ENCODE measurements at regions not wholly inside any gene's neighbourhood (a gene's known extent, or its start where the extent isn't known, plus 50 kb on each side); places are given as distances from the start of the nearest gene placed in this dataset.

DNA sequence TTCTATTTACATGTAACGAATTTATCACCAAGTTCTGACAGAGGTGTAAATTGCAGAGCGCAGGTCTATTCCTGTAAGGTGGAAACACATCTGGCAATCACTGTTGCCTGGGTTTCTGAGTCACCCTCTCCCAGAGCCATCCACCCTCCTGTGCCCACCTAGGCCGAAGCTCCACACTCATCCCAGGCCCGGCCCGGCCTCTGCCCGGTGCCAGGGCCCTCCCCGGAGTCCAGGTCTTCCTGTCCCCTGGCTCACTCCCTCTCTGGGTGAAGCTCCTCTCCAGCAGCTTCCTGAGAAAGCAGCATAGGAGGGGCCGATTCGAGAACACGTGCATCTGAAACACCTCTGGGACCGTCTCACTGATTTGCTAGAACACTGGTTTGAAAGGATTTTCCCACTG lies 308.2 kb downstream of the SHANK2 start:
- no peak overlapping the region for H3K4me3 ChIP-seq (ENCODE audit: low read depth, low read length)

DNA sequence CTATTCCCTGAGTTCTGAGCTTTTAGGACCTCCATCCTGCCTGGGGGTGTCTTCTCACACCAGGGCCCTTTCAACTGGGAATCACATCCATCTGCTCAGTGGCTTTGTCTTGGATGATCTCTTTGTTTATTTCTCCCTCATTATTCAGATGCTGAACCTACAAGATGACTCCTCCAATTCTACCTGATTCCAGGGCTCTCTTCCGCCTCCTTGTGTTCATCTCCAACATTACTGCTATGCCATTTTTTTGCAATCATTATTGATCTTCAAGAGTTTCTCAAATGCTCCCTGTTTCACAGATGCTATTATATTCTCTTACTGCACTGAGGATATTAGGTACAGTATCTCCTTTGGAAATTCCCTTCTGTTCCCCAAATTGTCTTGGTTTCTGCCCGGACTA lies 307.7 kb downstream of the SHANK2 start:
- H3K4me3 ChIP-seq (ENCODE audit: low read depth, low read length) = no peak overlapping the region

DNA sequence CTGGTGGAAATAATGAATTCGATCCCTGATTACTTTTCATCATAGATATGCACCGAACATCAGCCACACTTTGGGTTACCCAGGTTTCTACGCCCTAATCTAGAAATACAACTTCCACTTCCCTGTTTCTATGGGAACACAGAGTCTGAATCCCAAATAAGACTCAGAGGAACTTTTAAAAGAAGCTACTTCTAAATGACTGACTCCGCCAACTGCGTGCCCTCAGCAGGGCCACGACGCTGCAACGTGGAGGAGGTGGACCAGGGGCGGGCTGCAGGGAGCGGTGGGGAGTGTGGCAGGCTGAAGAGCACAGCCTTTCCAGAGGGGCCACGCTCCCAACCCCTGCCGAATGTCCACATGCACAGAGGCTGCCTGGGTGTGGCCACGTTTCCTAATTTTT lies 304.0 kb downstream of the SHANK2 start:
- H3K4me3 ChIP-seq (ENCODE audit: low read depth, low read length) = no peak overlapping the region

DNA sequence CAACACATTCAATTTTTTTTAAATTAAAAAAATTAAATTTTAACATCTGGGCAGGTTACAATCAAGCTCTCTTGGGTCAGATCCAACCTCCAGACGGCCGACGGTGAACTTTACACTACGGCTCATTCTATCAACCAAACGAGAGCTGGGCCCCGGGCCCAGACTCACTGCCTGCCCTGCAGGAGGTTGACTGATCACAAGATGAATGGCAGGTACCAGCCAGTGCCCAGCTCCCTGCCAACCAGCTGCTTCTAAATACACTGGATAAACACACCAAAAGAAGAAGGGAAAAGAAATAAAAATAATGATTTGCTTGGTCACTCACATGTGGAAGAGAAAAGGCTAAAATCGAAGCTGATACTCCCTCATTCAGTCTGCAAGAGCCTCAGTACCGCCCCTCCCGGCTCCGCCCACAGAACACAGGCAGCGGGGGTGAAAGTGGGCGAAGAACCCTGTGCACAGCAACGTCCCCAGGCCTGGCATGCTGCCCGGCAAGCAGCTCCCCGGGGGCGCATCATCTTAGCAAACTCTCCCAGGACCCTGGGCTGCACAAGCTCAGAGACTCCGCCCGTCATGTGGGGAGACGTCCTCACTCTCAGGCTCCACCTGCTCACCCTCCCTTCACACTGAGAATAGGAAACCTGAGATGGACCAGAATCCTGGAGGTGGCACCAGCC lies 303.4 kb downstream of the SHANK2 start:
- H3K4me3 ChIP-seq (ENCODE audit: low read depth, low read length) = no peak overlapping the region

DNA sequence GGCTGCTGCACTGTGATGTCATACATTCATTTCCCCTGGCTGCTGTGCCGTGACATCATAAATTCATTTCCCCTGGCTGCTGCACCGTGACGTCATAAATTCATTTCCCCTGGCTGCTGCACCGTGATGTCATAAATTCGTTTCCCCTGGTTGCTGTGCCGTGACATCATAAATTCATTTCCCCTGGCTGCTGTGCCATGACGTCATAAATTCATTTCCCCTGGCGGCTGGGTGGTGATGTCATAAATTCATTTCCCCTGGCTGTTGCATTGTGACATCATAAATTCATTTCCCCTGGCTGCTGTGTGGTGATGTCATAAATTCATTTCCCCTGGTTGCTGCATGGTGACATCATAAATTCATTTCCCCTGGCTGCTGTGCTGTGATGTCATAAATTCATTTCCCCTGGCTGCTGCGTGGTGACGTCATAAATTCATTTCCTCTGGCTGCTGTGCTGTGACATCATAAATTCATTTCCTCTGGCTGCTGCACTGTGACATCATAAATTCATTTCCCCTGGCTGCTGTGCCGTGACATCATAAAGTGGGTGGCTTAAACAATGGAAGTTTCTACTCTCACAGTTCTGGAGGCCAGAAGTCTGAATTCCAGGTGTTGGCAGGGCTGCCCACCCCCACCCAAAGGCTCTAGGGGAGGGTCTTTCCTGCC lies 301.1 kb downstream of the SHANK2 start:
- no peak overlapping the region for H3K4me3 ChIP-seq (ENCODE audit: low read depth, low read length)

DNA sequence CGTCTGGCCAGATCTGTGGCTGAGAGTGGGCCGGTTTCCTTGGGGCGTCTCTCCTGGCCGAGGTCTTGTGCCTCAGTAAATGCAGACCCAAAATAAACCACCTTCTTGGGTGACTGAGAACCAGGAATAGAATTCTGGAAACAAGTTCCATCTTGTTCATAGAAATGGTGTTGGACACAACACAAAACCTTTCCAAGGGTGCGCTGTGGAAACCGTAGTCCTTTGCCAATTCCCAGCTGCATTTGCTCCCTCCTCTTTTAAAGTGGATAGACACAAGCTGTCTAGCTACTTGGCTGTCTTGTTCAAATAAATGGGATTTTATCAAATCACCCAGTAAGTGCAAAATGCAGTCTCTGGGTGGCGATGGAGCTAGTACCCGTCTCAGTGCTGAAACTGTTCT lies 300.2 kb downstream of the SHANK2 start:
- no peak overlapping the region for H3K4me3 ChIP-seq (ENCODE audit: low read depth, low read length)

DNA sequence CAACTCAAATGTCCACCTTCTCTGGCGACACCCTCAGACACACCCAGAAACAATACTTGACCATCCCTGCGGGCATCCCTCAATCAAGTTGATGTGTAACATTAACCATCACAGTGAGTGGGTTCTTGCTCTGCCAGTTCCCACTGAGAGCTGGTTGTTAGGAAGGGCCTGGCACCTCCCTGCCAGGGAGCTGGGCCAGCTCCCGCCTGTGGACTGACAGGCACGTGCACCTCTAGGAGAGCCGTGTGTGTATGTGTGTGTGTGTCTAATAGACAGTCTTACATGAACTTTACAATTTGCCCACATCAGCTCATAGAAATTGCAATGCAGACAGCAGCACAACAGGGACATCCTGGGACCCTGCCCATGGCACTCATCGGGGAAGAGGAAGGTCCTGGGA lies 298.7 kb downstream of the SHANK2 start:
- no peak overlapping the region for H3K4me3 ChIP-seq (ENCODE audit: low read depth, low read length)

DNA sequence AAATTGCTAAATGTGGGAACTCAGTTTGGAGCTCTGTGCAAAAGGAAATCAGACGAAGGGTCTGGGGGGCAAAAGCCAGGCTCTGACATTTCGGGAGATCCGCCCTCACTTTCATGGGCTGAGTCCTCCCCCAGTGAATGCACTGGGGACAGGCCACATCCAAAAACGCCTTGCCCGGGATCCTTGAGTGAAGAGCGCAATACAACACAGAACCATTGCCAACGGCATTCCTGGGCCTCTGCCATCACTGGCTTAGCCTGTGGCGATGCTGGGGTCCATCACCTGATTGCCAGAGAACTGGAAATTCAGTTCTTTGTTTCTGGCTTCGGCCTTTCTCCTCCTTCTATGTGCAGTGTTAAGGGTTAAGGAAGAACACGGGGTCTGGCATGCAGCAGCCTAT lies 297.9 kb downstream of the SHANK2 start:
- H3K4me3 ChIP-seq (ENCODE audit: low read depth, low read length) = no peak overlapping the region

All from iPS-11a (cell line).